Parathyroid adenoma (tissue), 2 donors: ENCODE measurements at regions not wholly inside any gene's neighbourhood (a gene's known extent, or its start where the extent isn't known, plus 50 kb on each side); places are given as distances from the start of the nearest gene placed in this dataset.

Source experiments
- H2AFZ ChIP-seq: fragments of 300-600 bp; sonication (generic); one replicate; pipeline ENCODE4 v1.7.0; 2017; ENCODE audit warnings: antibody characterized with exemption, mild to moderate bottlenecking
- H3K27ac ChIP-seq: fragments of 300-600 bp; sonication (generic); one replicate; pipeline ENCODE4 v1.7.0; 2017
- H3K27me3 ChIP-seq: fragments of 300-600 bp; sonication (generic); one replicate; pipeline ENCODE4 v1.7.0; 2017; ENCODE audit warnings: low read length; ENCODE audit not compliant: control insufficient read depth, insufficient read depth
- H3K36me3 ChIP-seq: fragments of 300-600 bp; sonication (generic); one replicate; pipeline ENCODE4 v1.7.0; 2017; ENCODE audit warnings: low read length; ENCODE audit not compliant: control insufficient read depth, insufficient read depth
- H3K4me1 ChIP-seq: fragments of 300-600 bp; sonication (generic); one replicate; pipeline ENCODE4 v1.7.0; 2017; ENCODE audit warnings: control low read depth
- H3K4me2 ChIP-seq: fragments of 300-600 bp; sonication (generic); one replicate; pipeline ENCODE4 v1.7.0; 2017; ENCODE audit warnings: low read length
- H3K4me3 ChIP-seq: fragments of 300-600 bp; sonication (generic); one replicate; pipeline ENCODE4 v1.7.0; 2017; ENCODE audit warnings: low read depth, low read length
- H3K79me2 ChIP-seq: fragments of 300-600 bp; sonication (generic); one replicate; pipeline ENCODE4 v1.7.0; 2017; ENCODE audit warnings: control low read depth
- H3K9ac ChIP-seq: fragments of 300-600 bp; sonication (generic); one replicate; pipeline ENCODE4 v1.7.0; 2017; ENCODE audit warnings: mild to moderate bottlenecking
- H3K9me3 ChIP-seq: fragments of 300-600 bp; sonication (generic); one replicate; pipeline ENCODE4 v1.7.0; 2017; ENCODE audit warnings: low read length; ENCODE audit not compliant: control insufficient read depth
- TF ChIP-seq, protein P1 (sequence below): fragments of 300-600 bp; sonication (generic); IDR thresholded peaks from one replicate; pipeline ENCODE4 v1.7.0; 2017; ENCODE audit warnings: antibody characterized with exemption, mild to moderate bottlenecking
- donor health status: primary hyperparathyroidism.

DNA sequence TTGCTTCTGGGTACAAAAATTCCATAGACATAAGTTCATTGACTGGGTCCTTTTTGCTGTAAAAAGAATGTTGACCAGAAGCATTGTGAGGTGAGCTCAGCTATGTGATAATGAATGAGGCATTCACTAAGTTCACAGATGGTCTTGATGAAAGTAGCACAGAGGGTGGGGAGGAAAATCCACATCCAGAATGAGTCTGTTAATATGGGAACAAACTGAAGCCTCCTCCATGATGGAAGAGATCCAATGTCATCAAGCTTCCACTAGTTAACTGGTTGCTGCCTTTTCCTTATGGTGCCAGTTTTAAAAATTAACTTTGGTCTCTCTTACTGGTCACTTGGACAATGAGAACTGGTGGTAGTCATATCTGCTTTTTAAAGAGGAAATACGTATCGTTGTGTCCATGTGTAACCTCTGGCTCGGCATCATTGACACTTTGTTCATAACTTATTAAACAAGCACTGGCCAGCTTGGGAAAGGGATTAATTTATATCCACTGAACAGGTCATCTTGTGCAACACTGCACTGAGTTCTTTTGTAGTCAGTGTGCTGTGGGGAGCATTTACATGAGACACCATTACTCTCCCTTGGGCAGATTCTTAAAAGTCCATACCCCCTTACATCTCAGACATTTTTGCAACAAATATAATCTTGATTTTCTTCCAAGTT is 88.6 kb downstream of the ADAMTS1 start:
- Histone ChIP-seq H3K79me2 (no peaks in the 10 kb centered on the region), H3K9me3 (no peaks in the 10 kb centered on the region), H3K9ac (no peak overlapping the region), H3K4me2 (no peak overlapping the region), H3K36me3 (no peaks in the 10 kb centered on the region), H3K27ac (no peak overlapping the region), H3K4me3 (no peak overlapping the region), H2AFZ (no peak overlapping the region), H3K4me1 (no peaks in the 10 kb centered on the region), H3K27me3 (no peaks in the 10 kb centered on the region)
- TF ChIP-seq, protein P1, sequence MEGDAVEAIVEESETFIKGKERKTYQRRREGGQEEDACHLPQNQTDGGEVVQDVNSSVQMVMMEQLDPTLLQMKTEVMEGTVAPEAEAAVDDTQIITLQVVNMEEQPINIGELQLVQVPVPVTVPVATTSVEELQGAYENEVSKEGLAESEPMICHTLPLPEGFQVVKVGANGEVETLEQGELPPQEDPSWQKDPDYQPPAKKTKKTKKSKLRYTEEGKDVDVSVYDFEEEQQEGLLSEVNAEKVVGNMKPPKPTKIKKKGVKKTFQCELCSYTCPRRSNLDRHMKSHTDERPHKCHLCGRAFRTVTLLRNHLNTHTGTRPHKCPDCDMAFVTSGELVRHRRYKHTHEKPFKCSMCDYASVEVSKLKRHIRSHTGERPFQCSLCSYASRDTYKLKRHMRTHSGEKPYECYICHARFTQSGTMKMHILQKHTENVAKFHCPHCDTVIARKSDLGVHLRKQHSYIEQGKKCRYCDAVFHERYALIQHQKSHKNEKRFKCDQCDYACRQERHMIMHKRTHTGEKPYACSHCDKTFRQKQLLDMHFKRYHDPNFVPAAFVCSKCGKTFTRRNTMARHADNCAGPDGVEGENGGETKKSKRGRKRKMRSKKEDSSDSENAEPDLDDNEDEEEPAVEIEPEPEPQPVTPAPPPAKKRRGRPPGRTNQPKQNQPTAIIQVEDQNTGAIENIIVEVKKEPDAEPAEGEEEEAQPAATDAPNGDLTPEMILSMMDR: no peak

DNA sequence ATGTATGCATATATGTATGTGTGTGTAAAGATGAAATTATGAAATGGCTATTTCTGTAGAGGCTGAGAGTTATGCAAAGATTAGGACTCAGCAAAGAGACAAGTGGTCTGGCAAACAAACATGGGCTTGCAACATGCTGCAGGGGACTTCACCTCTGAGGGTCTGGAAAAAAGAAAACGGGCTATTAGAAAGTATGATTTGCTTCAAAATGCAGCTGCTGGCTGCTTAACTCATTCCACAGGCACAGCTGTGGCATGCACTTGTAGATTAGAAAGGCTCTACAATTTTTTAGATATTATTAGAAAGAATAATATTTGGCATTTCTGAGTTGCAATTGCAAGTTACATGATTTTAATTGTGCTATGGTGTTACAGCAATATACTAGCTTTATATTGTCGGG is 90.4 kb downstream of the ADAMTS1 start:
- Histone ChIP-seq H2AFZ (no peak overlapping the region), H3K27me3 (no peaks in the 10 kb centered on the region), H3K9me3 (no peaks in the 10 kb centered on the region), H3K27ac (no peak overlapping the region), H3K36me3 (no peaks in the 10 kb centered on the region), H3K4me3 (no peak overlapping the region), H3K9ac (no peak overlapping the region), H3K4me2 (no peak overlapping the region), H3K79me2 (no peaks in the 10 kb centered on the region), H3K4me1 (no peaks in the 10 kb centered on the region)
- TF ChIP-seq, protein P1: no peak

DNA sequence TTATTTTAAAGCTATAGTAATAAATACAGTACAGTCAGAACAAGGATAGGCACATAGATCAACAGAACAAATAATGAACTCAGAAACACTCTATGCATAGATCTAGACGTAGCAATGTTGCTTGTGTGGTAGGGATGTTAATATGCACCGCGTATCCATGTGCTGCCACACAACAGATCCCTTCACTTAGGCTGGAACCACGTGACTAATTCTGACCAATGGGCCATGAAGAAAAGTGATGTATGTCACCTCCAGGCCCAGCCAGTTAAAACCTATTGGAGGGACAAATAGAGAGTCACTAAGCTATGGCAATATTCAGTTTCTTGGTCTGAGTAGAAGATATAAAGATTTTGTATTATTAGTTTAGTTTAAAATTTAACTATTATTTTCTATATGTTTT is 91.4 kb downstream of the ADAMTS1 start:
- Histone ChIP-seq H2AFZ (no peak overlapping the region), H3K4me1 (no peaks in the 10 kb centered on the region), H3K36me3 (no peaks in the 10 kb centered on the region), H3K4me2 (no peak overlapping the region), H3K9ac (no peak overlapping the region), H3K27me3 (no peaks in the 10 kb centered on the region), H3K27ac (no peak overlapping the region), H3K4me3 (no peak overlapping the region), H3K79me2 (no peaks in the 10 kb centered on the region), H3K9me3 (no peaks in the 10 kb centered on the region)
- TF ChIP-seq, protein P1: no peak

DNA sequence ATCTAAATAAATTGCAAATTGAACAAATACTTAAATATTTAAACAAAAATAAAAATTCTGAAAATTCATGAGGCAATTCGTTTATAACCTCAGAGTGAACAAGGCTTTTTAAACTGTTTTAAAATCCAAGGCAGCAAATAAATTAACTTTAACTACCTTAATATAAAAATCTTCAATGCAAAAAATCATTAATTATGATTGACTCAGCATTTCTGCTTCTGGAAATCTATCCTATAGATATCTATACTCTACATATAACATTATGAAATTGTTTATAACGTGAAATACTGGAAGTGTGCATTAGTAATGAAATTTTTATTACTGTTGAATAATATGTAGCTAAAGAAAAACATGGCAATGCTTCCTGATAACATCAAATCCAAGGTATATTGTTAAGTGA is 92.4 kb downstream of the ADAMTS1 start:
- TF ChIP-seq, protein P1: no peak
- H3K9me3 ChIP-seq: no peaks in the 10 kb centered on the region
- no peaks in the 10 kb centered on the region for H3K79me2 ChIP-seq
- H3K4me3 ChIP-seq: no peak overlapping the region
- no peaks in the 10 kb centered on the region for H3K27me3 ChIP-seq
- H2AFZ ChIP-seq: no peak overlapping the region
- no peaks in the 10 kb centered on the region for H3K36me3 ChIP-seq
- H3K27ac ChIP-seq: no peak overlapping the region
- no peak overlapping the region for H3K9ac ChIP-seq
- no peak overlapping the region for H3K4me2 ChIP-seq
- H3K4me1 ChIP-seq: no peaks in the 10 kb centered on the region

DNA sequence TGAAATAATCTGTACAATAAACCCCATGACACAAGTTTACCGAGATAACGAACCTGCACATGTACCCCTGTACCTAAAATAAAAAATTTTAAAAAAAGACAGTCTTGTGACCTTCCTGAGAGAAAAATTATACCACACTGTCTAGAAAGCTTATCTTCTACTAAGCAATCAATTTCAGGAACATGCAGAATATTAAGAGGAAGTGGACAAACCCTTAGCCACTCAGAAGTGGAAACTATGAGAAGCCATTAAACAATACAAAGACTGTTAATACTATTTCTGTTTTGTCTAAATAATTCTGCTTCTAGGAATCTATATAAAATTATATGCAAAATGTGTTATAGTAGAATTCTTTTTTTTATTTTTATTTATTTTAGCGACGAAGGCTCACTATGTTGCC is 93.9 kb downstream of the ADAMTS1 start:
- H3K27ac ChIP-seq: no peak overlapping the region
- H3K27me3 ChIP-seq: no peaks in the 10 kb centered on the region
- no peak overlapping the region for H3K4me3 ChIP-seq
- H3K9me3 ChIP-seq: no peaks in the 10 kb centered on the region
- H3K79me2 ChIP-seq: no peaks in the 10 kb centered on the region
- no peaks in the 10 kb centered on the region for H3K4me1 ChIP-seq
- TF ChIP-seq, protein P1: no peak
- no peak overlapping the region for H3K4me2 ChIP-seq
- no peaks in the 10 kb centered on the region for H3K36me3 ChIP-seq
- H2AFZ ChIP-seq: no peak overlapping the region
- no peak overlapping the region for H3K9ac ChIP-seq
